CD4-positive, alpha-beta T cell (primary cell): ENCODE measurements at regions not wholly inside any gene's neighbourhood (a gene's known extent, or its start where the extent isn't known, plus 50 kb on each side); places are given as distances from the start of the nearest gene placed in this dataset.

ENCODE experiments used
- ATAC-seq: fragments of 200-7000 bp; cut with Tn5 transposase; one replicate; pipeline ENCODE4 v1.10.0; 2022; ENCODE audit warnings: mild to moderate bottlenecking; ENCODE audit not compliant: poor library complexity
- CTCF ChIA-PET: fragments of 350-600 bp; sonication (Branson Sonifier 250); formaldehyde crosslinking; loops from one replicate; lab custom pipeline; 2021; ENCODE audit warnings: antibody characterized with exemption, inconsistent platforms; lab: Charles Lee
- POLR2A ChIA-PET: fragments of 350-600 bp; sonication (Branson Sonifier 250); formaldehyde crosslinking; loops from one replicate; lab custom pipeline; 2021; ENCODE audit warnings: antibody characterized with exemption, inconsistent platforms; lab: Charles Lee
- DNase-seq, 14 experiments: peaks; one replicate each; pipeline ENCODE4 v3.0.0-alpha.2; 2013 to 2020; ENCODE audit warnings: mixed read lengths in 2 of 14
- H3K27ac ChIP-seq, 2 donors: one replicate each; pipeline versions ENCODE4 v1.5.1 to v1.7.0; 2013; ENCODE audit warnings: low read length in 2 of 2, low read depth in 1 of 2, mild to moderate bottlenecking in 1 of 2
- H3K27me3 ChIP-seq, 2 experiments: 1 replicate in 1 of 2; 2 replicates in 1 of 2; pipeline versions ENCODE4 v1.6.1 to v1.7.0; 2013; ENCODE audit warnings: low read length in 2 of 2, control low read depth in 1 of 2, mild to moderate bottlenecking in 1 of 2, moderate library complexity in 1 of 2; ENCODE audit not compliant: insufficient read depth in 2 of 2, control insufficient read depth in 1 of 2
- H3K36me3 ChIP-seq: one replicate; pipeline ENCODE4 v1.6.1; 2013; ENCODE audit warnings: low read length, control low read depth; ENCODE audit not compliant: insufficient read depth
- H3K4me1 ChIP-seq: one replicate; pipeline ENCODE4 v1.6.1; 2013; ENCODE audit warnings: low read length, control low read depth; ENCODE audit not compliant: insufficient read depth
- H3K4me3 ChIP-seq: one replicate; pipeline ENCODE4 v1.5.1; 2013; ENCODE audit warnings: mild to moderate bottlenecking, low read length, moderate library complexity
- H3K9me3 ChIP-seq, 2 experiments: 1 replicate in 1 of 2; 2 replicates in 1 of 2; pipeline versions ENCODE4 v1.6.1 to v1.7.0; 2013; ENCODE audit warnings: low read length in 2 of 2, mild to moderate bottlenecking in 2 of 2, control low read depth in 1 of 2, moderate library complexity in 1 of 2; ENCODE audit not compliant: control insufficient read depth in 1 of 2, insufficient read depth in 1 of 2
- H3K27ac Mint-ChIP-seq: one replicate; pipeline ENCODE4 v1.8.0; 2020; ENCODE audit warnings: mixed read lengths
- H3K27me3 Mint-ChIP-seq: one replicate; pipeline ENCODE4 v1.8.0; 2021; ENCODE audit warnings: mixed read lengths
- H3K36me3 Mint-ChIP-seq: one replicate; pipeline ENCODE4 v1.8.0; 2021; ENCODE audit warnings: low read depth, mixed read lengths
- H3K4me1 Mint-ChIP-seq: one replicate; pipeline ENCODE4 v1.8.0; 2021; ENCODE audit warnings: low read depth, mixed read lengths
- H3K4me3 Mint-ChIP-seq: one replicate; pipeline ENCODE4 v1.8.0; 2020; ENCODE audit warnings: mild to moderate bottlenecking, mixed read lengths
- H3K9me3 Mint-ChIP-seq: one replicate; pipeline ENCODE4 v1.8.0; 2020; ENCODE audit warnings: mixed read lengths
- CTCF ChIP-seq: fragments of 200-600 bp; IDR thresholded peaks from one replicate; pipeline ENCODE4 v1.8.0; 2022; ENCODE audit warnings: antibody characterized with exemption, mild to moderate bottlenecking
- intact Hi-C, 2 experiments: fragments of 100-400 bp; cut with DNase I in 1 of 2; cut with micrococcal nuclease in 1 of 2; formaldehyde crosslinking; loops; one replicate each; pipeline versions ENCODE4 v1.15.1 to v1.9.0; 2023 to 2025; cut with DNase I, micrococcal nuclease

DNA sequence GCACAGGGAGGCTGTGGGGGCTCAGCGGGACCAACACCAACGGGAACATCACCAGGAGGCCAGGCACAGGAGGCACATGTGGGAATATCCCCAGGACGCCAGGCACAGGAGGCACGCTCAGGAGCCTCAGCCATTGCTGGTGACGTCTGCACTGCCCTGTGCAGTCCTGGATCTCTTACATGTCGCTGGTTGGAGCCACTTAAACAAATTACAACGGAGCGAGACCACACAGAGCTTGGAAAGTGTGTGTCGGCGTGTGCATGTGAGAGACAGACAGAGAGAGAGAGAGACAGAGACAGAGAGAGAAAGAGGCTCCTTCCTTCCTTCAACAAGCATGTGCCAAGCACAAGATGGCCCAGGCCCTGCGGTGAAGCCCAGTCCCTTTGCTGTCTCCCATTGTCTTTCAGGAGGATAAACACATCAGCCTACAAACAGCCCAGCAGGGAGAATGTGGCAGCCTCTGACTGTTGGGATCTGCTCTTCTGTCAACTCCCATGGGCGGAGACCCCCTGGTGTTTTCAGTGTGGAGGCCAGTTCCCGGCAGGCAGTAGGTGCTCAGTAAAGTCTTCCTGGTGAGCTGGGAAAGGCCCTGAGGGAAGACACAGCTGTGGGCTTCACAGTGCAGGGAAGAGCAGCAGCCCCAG, 112.7 kb upstream of the THBS2 start:
- no peak for TF ChIP-seq CTCF
- Mint-ChIP-seq H3K27ac (no peak overlapping the region), H3K9me3 (no peaks in the 10 kb centered on the region), H3K4me3 (no peak overlapping the region), H3K4me1 (no peaks in the 10 kb centered on the region), H3K27me3 (no peaks in the 10 kb centered on the region), H3K36me3 (no peaks in the 10 kb centered on the region)
- no peaks in the 10 kb centered on the region for H3K27me3 ChIP-seq
- peaks cover 0 to 13% of the 10 kb centered on the region in 2 experiments for H3K9me3 ChIP-seq
- intact Hi-C loops = no loop called here
- no peak for DNase-seq
- no peak overlapping the region for H3K4me3 ChIP-seq
- H3K36me3 ChIP-seq = no peaks in the 10 kb centered on the region
- ChIA-PET CTCF (no interaction called here), POLR2A (no interaction called here)
- H3K27ac ChIP-seq = no peak overlapping the region
- no peak for ATAC-seq
- no peaks in the 10 kb centered on the region for H3K4me1 ChIP-seq

- CTCF ChIA-PET = no interaction called here
Measured at GRCh38 chr6:169365567-169366257, 112.1 kb upstream of the THBS2 start.

DNA sequence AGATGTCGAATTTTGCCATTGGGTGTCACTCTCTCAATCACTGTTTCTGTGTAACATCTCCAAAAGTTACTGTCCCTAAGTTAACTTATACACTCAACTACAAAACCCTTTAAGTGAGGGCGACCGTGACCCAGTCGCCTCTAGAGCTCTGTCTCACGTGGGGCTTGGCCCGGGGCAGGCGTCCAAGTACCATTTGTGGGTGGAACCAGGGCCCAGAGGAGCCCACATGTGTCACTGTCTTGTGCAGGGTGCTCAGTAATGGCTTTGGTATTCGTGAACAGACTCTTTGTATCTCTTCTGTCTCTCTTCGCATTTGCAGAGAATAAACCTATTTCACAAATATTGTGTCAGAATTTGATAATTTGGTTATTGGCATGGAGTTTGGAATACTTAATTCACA, 109.9 kb upstream of the THBS2 start:
- Mint-ChIP-seq H3K4me1 (no peaks in the 10 kb centered on the region), H3K36me3 (no peaks in the 10 kb centered on the region), H3K27ac (no peak overlapping the region), H3K9me3 (no peaks in the 10 kb centered on the region), H3K27me3 (no peaks in the 10 kb centered on the region), H3K4me3 (no peak overlapping the region)
- intact Hi-C loops = no loop called here
- H3K36me3 ChIP-seq = no peaks in the 10 kb centered on the region
- ATAC-seq (no peak), DNase-seq (no peak)
- ChIA-PET CTCF (no interaction called here), POLR2A (no interaction called here)
- H3K27me3 ChIP-seq = no peaks in the 10 kb centered on the region
- no peak overlapping the region for H3K27ac ChIP-seq
- H3K4me1 ChIP-seq = no peaks in the 10 kb centered on the region
- H3K9me3 ChIP-seq = peaks cover 0 to 13% of the 10 kb centered on the region in 2 experiments
- TF ChIP-seq CTCF = no peak
- no peak overlapping the region for H3K4me3 ChIP-seq

More at GRCh38 chr6:169365567-169366257, 112.1 kb upstream of the THBS2 start:
- no peaks in the 10 kb centered on the region for H3K9me3 Mint-ChIP-seq
- H3K36me3 ChIP-seq = no peaks in the 10 kb centered on the region
- H3K27ac ChIP-seq = no peak overlapping the region
- no peaks in the 10 kb centered on the region for H3K27me3 ChIP-seq
- ATAC-seq = no peak
- peaks cover 0 to 13% of the 10 kb centered on the region in 2 experiments for H3K9me3 ChIP-seq
- H3K27ac Mint-ChIP-seq = no peak overlapping the region
- no peaks in the 10 kb centered on the region for H3K4me1 Mint-ChIP-seq
- H3K27me3 Mint-ChIP-seq = no peaks in the 10 kb centered on the region
- TF ChIP-seq CTCF = no peak
- H3K4me3 ChIP-seq = no peak overlapping the region
- intact Hi-C loops = no loop called here
- no peak for DNase-seq
- no peaks in the 10 kb centered on the region for H3K4me1 ChIP-seq
- POLR2A ChIA-PET = no interaction called here
- no peak overlapping the region for H3K4me3 Mint-ChIP-seq
- no peaks in the 10 kb centered on the region for H3K36me3 Mint-ChIP-seq
